CD14-positive monocyte (primary cell): ENCODE measurements at regions not wholly inside any gene's neighbourhood (a gene's known extent, or its start where the extent isn't known, plus 50 kb on each side); places are given as distances from the start of the nearest gene placed in this dataset.

Experiments used
- DNase-seq, 3 donors: peaks; one replicate each; pipeline ENCODE4 v3.0.0-alpha.2; 2011 to 2022
- H2AFZ ChIP-seq: 2 replicates; pipeline ENCODE4 v1.6.0; 2012; ENCODE audit warnings: mild to moderate bottlenecking, low read depth, low read length, inconsistent platforms; ENCODE audit not compliant: insufficient read depth, poor library complexity, severe bottlenecking
- H3K27ac ChIP-seq, 2 donors: 1 replicate in 1 of 2; 2 replicates in 1 of 2; pipeline ENCODE4 v1.5.1; 2012 to 2013; ENCODE audit warnings: low read length in 2 of 2, control low read depth in 1 of 2, inconsistent platforms in 1 of 2, low read depth in 1 of 2, mild to moderate bottlenecking in 1 of 2
- H3K27me3 ChIP-seq, 2 donors: one replicate each; pipeline versions ENCODE4 v1.6.0 to v1.6.1; 2011 to 2013; ENCODE audit warnings: low read length in 2 of 2; ENCODE audit not compliant: control insufficient read depth in 2 of 2, insufficient read depth in 2 of 2
- H3K36me3 ChIP-seq, 2 donors: replicated peaks in 1 of 2; 1 replicate in 1 of 2; 2 replicates in 1 of 2; pipeline versions ENCODE4 v1.5.1 to v1.6.1; 2012 to 2013; ENCODE audit warnings: low read length in 2 of 2, control low read depth in 1 of 2, inconsistent platforms in 1 of 2, mild to moderate bottlenecking in 1 of 2; ENCODE audit not compliant: insufficient read depth in 2 of 2, control insufficient read depth in 1 of 2
- H3K4me1 ChIP-seq, 2 donors: 1 replicate in 1 of 2; 2 replicates in 1 of 2; pipeline versions ENCODE4 v1.5.1 to v1.6.1; 2012 to 2013; ENCODE audit warnings: low read length in 2 of 2, control low read depth in 1 of 2, inconsistent platforms in 1 of 2, mild to moderate bottlenecking in 1 of 2, moderate library complexity in 1 of 2; ENCODE audit not compliant: insufficient read depth in 2 of 2, control insufficient read depth in 1 of 2
- H3K4me2 ChIP-seq: replicated peaks from 2 replicates; pipeline ENCODE3; 2012; ENCODE audit warnings: low read length, moderate library complexity, mild to moderate bottlenecking; ENCODE audit not compliant: poor library complexity, severe bottlenecking; ENCODE audit errors: extremely low read depth
- H3K4me3 ChIP-seq, 3 experiments: fragments of 200-600 bp in 1 of 3; sonication (generic) in 1 of 3; replicated peaks in 1 of 3; 1 replicate in 2 of 3; 2 replicates in 1 of 3; pipeline ENCODE4 v1.5.1; 2011 to 2013; ENCODE audit warnings: low read length in 3 of 3, mild to moderate bottlenecking in 3 of 3, control low read depth in 2 of 3, low read depth in 2 of 3, inconsistent platforms in 1 of 3, moderate library complexity in 1 of 3
- H3K79me2 ChIP-seq: 2 replicates; pipeline ENCODE4 v1.6.0; 2012; ENCODE audit warnings: mild to moderate bottlenecking, control low read depth, inconsistent platforms, low read length, moderate library complexity; ENCODE audit not compliant: insufficient read depth
- H3K9ac ChIP-seq: 2 replicates; pipeline ENCODE4 v1.6.0; 2017; ENCODE audit warnings: low read length, mild to moderate bottlenecking; ENCODE audit not compliant: insufficient read depth, poor library complexity, severe bottlenecking
- H3K9me3 ChIP-seq, 2 donors: replicated peaks in 1 of 2; 1 replicate in 1 of 2; 2 replicates in 1 of 2; pipeline versions ENCODE4 v1.5.1 to v1.6.1; 2012 to 2013; ENCODE audit warnings: low read length in 2 of 2, control low read depth in 1 of 2; ENCODE audit not compliant: control insufficient read depth in 1 of 2, insufficient read depth in 1 of 2
- H4K20me1 ChIP-seq: 2 replicates; pipeline ENCODE4 v1.6.0; 2012; ENCODE audit warnings: mild to moderate bottlenecking, low read length, control low read depth, moderate library complexity; ENCODE audit not compliant: insufficient read depth
- H3K27ac Mint-ChIP-seq, 7 donors: one replicate each; pipeline ENCODE4 v1.8.0; 2020; ENCODE audit warnings: mild to moderate bottlenecking in 7 of 7, mixed read lengths in 7 of 7, moderate library complexity in 6 of 7, inconsistent platforms in 2 of 7
- H3K27me3 Mint-ChIP-seq, 3 donors: one replicate each; pipeline ENCODE4 v1.8.0; 2021 to 2022; ENCODE audit warnings: low read depth in 3 of 3, mild to moderate bottlenecking in 3 of 3, mixed read lengths in 3 of 3, moderate library complexity in 3 of 3, inconsistent platforms in 1 of 3
- H3K36me3 Mint-ChIP-seq, 2 donors: one replicate each; pipeline ENCODE4 v1.8.0; 2020; ENCODE audit warnings: mixed read lengths in 2 of 2, inconsistent platforms in 1 of 2, mild to moderate bottlenecking in 1 of 2
- H3K4me1 Mint-ChIP-seq: one replicate; pipeline ENCODE4 v1.8.0; 2020; ENCODE audit warnings: mild to moderate bottlenecking, mixed read lengths
- H3K4me3 Mint-ChIP-seq, 2 donors: one replicate each; pipeline ENCODE4 v1.8.0; 2020; ENCODE audit warnings: mild to moderate bottlenecking in 2 of 2, mixed read lengths in 2 of 2, moderate library complexity in 1 of 2
- H3K9me3 Mint-ChIP-seq, 7 donors: one replicate each; pipeline ENCODE4 v1.8.0; 2020 to 2022; ENCODE audit warnings: mixed read lengths in 7 of 7, mild to moderate bottlenecking in 6 of 7, moderate library complexity in 6 of 7, inconsistent platforms in 2 of 7
- CTCF ChIP-seq: fragments of 200-600 bp; IDR thresholded peaks from one replicate; pipeline ENCODE4 v1.8.0; 2022; ENCODE audit warnings: antibody characterized with exemption, mild to moderate bottlenecking
- WGBS: methylation state at CpG from one replicate; pipeline ENCODE4 v1.1.5; 2013; ENCODE audit warnings: missing lambda C conversion rate; ENCODE audit not compliant: insufficient coverage; 5-methylcytosine and 5-hydroxymethylcytosine counted together
- intact Hi-C, 2 donors: fragments of 100-400 bp; cut with micrococcal nuclease; formaldehyde crosslinking; loops; one replicate each; pipeline versions ENCODE4 v1.15.0 to v1.15.1; 2023

GRCh38 chr4:122517345-122517744 lies 60.8 kb upstream of the IL2 start:
- Histone ChIP-seq H3K27me3 (no peaks in the 10 kb centered on the region), H3K36me3 (no peaks in the 10 kb centered on the region), H3K9me3 (no peaks in the 10 kb centered on the region), H2AFZ (no peak overlapping the region), H4K20me1 (no peaks in the 10 kb centered on the region), H3K27ac (no peak overlapping the region), H3K9ac (no peak overlapping the region), H3K4me1 (no peaks in the 10 kb centered on the region), H3K79me2 (no peaks in the 10 kb centered on the region), H3K4me3 (no peak overlapping the region), H3K4me2 (no peak overlapping the region)
- H3K9me3 Mint-ChIP-seq: peaks cover 2 to 5% (median 3%) of the 10 kb centered on the region in 7 donors
- no peaks in the 10 kb centered on the region for H3K4me1 Mint-ChIP-seq
- no peak overlapping the region for H3K4me3 Mint-ChIP-seq
- intact Hi-C loops: no loop called here
- H3K27ac Mint-ChIP-seq: no peak overlapping the region
- no peak for TF ChIP-seq CTCF
- no peak for DNase-seq
- peaks cover 2 to 4% (median 4%) of the 10 kb centered on the region in 3 donors for H3K27me3 Mint-ChIP-seq
- WGBS: no CpG with 5 or more reads among the region's 1 CpG
- H3K36me3 Mint-ChIP-seq: no peaks in the 10 kb centered on the region

GRCh38 chr4:122516376-122516775 lies 59.9 kb upstream of the IL2 start:
- peaks cover 2 to 4% (median 2%) of the 10 kb centered on the region in 3 donors for H3K27me3 Mint-ChIP-seq
- Histone ChIP-seq H3K4me2 (no peak overlapping the region), H3K27me3 (no peaks in the 10 kb centered on the region), H3K9me3 (no peaks in the 10 kb centered on the region), H3K36me3 (no peaks in the 10 kb centered on the region), H2AFZ (no peak overlapping the region), H3K4me1 (no peaks in the 10 kb centered on the region), H4K20me1 (no peaks in the 10 kb centered on the region), H3K4me3 (no peak overlapping the region), H3K79me2 (no peaks in the 10 kb centered on the region), H3K9ac (no peak overlapping the region), H3K27ac (no peak overlapping the region)
- TF ChIP-seq CTCF: no peak
- H3K27ac Mint-ChIP-seq: no peak overlapping the region
- no peaks in the 10 kb centered on the region for H3K4me1 Mint-ChIP-seq
- H3K9me3 Mint-ChIP-seq: peaks cover 0 to 6% (median under 1%) of the 10 kb centered on the region in 7 donors
- DNase-seq: no peak
- intact Hi-C loops: no loop called here
- H3K36me3 Mint-ChIP-seq: no peaks in the 10 kb centered on the region
- H3K4me3 Mint-ChIP-seq: no peak overlapping the region
- WGBS: no CpG with 5 or more reads among the region's 1 CpG
